GM23248 (cell line): ENCODE measurements at regions not wholly inside any gene's neighbourhood (a gene's known extent, or its start where the extent isn't known, plus 50 kb on each side); places are given as distances from the start of the nearest gene placed in this dataset.

Experiments
- EZH2 ChIP-seq: fragments of 200-600 bp; sonication (generic); IDR thresholded peaks from 2 replicates; pipeline ENCODE4 v1.6.1; 2018; ENCODE audit warnings: antibody characterized with exemption, mild to moderate bottlenecking; ENCODE audit not compliant: insufficient read depth, poor library complexity, severe bottlenecking
- EZH2phosphoT487 ChIP-seq: fragments of 200-600 bp; sonication (generic); IDR thresholded peaks from 2 replicates; pipeline ENCODE4 v1.6.1; 2018; ENCODE audit warnings: antibody characterized with exemption, moderate library complexity, mild to moderate bottlenecking, low read depth; ENCODE audit not compliant: insufficient read depth

GRCh38 chr18:26677957-26678356, 129.6 kb upstream of the KCTD1 start:
- TF ChIP-seq EZH2phosphoT487 (no peak), EZH2 (no peak)
